ENCODE measurements at regions not wholly inside any gene's neighbourhood (a gene's known extent, or its start where the extent isn't known, plus 50 kb on each side); places are given as distances from the start of the nearest gene placed in this dataset.

GRCh38 chr10:10828623-10829022 lies 189.0 kb upstream of the CELF2 start:
- TF ChIP-seq MXI1 (IDR thresholded peaks at IDR 0.05; ENCODE audit: borderline replicate concordance, low read depth, low read length) (no peak), RAD21 (IDR thresholded peaks at IDR 0.05; ENCODE audit: low read length) (no peak), RFX5 (IDR thresholded peaks at IDR 0.05; ENCODE audit: low read depth, low read length) (no peak), POLR2A (IDR thresholded peaks at IDR 0.05; ENCODE audit: low read depth, low read length) (no peak), BHLHE40 (IDR thresholded peaks at IDR 0.05; ENCODE audit: low read depth, low read length) (no peak), USF2 (IDR thresholded peaks at IDR 0.05; ENCODE audit: low read depth, low read length) (no peak)
- TF ChIP-seq, protein P1, sequence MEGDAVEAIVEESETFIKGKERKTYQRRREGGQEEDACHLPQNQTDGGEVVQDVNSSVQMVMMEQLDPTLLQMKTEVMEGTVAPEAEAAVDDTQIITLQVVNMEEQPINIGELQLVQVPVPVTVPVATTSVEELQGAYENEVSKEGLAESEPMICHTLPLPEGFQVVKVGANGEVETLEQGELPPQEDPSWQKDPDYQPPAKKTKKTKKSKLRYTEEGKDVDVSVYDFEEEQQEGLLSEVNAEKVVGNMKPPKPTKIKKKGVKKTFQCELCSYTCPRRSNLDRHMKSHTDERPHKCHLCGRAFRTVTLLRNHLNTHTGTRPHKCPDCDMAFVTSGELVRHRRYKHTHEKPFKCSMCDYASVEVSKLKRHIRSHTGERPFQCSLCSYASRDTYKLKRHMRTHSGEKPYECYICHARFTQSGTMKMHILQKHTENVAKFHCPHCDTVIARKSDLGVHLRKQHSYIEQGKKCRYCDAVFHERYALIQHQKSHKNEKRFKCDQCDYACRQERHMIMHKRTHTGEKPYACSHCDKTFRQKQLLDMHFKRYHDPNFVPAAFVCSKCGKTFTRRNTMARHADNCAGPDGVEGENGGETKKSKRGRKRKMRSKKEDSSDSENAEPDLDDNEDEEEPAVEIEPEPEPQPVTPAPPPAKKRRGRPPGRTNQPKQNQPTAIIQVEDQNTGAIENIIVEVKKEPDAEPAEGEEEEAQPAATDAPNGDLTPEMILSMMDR (conservative IDR thresholded peaks at IDR 0.05; ENCODE audit: low read depth, low read length): no peak

Measured in IMR-90 (cell line).